IMR-90 (cell line): ENCODE measurements at regions not wholly inside any gene's neighbourhood (a gene's known extent, or its start where the extent isn't known, plus 50 kb on each side); places are given as distances from the start of the nearest gene placed in this dataset.

Experiments used
- ATAC-seq: fragments of 200-7000 bp; cut with Tn5 transposase; 2 replicates; pipeline ENCODE4 v1.9.1; 2020; ENCODE audit warnings: low read depth, mild to moderate bottlenecking, moderate library complexity
- BruUV-seq: library from RNA; stranded (reverse); fragments of 400-500 nt; replicated peaks from 2 replicates; lab custom pipeline; 2021; lab: Mats Ljungman, UMichigan
- CTCF ChIA-PET: fragments of 300-600 bp; formaldehyde crosslinking; extraction: SDS; loops from one replicate; lab custom pipeline; 2021; ENCODE audit warnings: antibody characterized with exemption; lab: Yijun Ruan, JAX
- POLR2A ChIA-PET: fragments of 300-600 bp; sonication (Branson Sonifier 250); formaldehyde crosslinking; loops from one replicate; lab custom pipeline; 2022; ENCODE audit warnings: antibody characterized with exemption; ENCODE audit not compliant: unreplicated experiment; lab: Charles Lee
- DNase-seq: peaks from one replicate; pipeline ENCODE4 v3.0.0; 2013
- H2AFZ ChIP-seq: replicated peaks from 2 replicates; pipeline ENCODE3; 2013; ENCODE audit warnings: low read length, mild to moderate bottlenecking; ENCODE audit not compliant: poor library complexity
- H2AK5ac ChIP-seq: 2 replicates; pipeline ENCODE4 v1.6.1; 2013; ENCODE audit warnings: low read depth, low read length, inconsistent platforms
- H2AK9ac ChIP-seq: replicated peaks from 2 replicates; pipeline ENCODE3; 2013; ENCODE audit warnings: mild to moderate bottlenecking, low read depth, low read length, moderate library complexity; ENCODE audit not compliant: poor library complexity
- H2BK120ac ChIP-seq: 2 replicates; pipeline ENCODE4 v1.6.1; 2013; ENCODE audit warnings: low read depth, low read length, inconsistent platforms
- H2BK15ac ChIP-seq: 3 replicates; pipeline ENCODE4 v1.6.1; 2013; ENCODE audit warnings: low read depth, low read length, inconsistent platforms
- H2BK20ac ChIP-seq: 2 replicates; pipeline ENCODE4 v1.6.1; 2013; ENCODE audit warnings: low read depth, mild to moderate bottlenecking, inconsistent platforms, low read length, moderate library complexity
- H2BK5ac ChIP-seq: 2 replicates; pipeline ENCODE4 v1.6.1; 2013; ENCODE audit warnings: mild to moderate bottlenecking, low read depth, low read length, inconsistent platforms; ENCODE audit not compliant: poor library complexity, severe bottlenecking
- H3K14ac ChIP-seq: replicated peaks from 2 replicates; pipeline ENCODE4 v1.6.1; 2013; ENCODE audit warnings: low read depth, low read length, inconsistent platforms
- H3K18ac ChIP-seq: 2 replicates; pipeline ENCODE4 v1.6.1; 2013; ENCODE audit warnings: low read depth, low read length, control low read depth
- H3K23ac ChIP-seq: 2 replicates; pipeline ENCODE4 v1.6.1; 2013; ENCODE audit warnings: low read depth, low read length, inconsistent platforms
- H3K27ac ChIP-seq: 2 replicates; pipeline ENCODE4 v1.5.1; 2013; ENCODE audit warnings: mild to moderate bottlenecking, control low read depth, low read length; ENCODE audit not compliant: insufficient read depth
- H3K27me3 ChIP-seq: 2 replicates; pipeline ENCODE4 v1.6.1; 2013; ENCODE audit warnings: low read length; ENCODE audit not compliant: control insufficient read depth, insufficient read depth
- H3K36me3 ChIP-seq: 2 replicates; pipeline ENCODE4 v1.6.1; 2013; ENCODE audit warnings: low read length, mixed read lengths; ENCODE audit not compliant: control insufficient read depth, insufficient read depth
- H3K4ac ChIP-seq: 2 replicates; pipeline ENCODE4 v1.6.1; 2013; ENCODE audit warnings: low read depth, low read length, inconsistent platforms
- H3K4me1 ChIP-seq: 2 replicates; pipeline ENCODE4 v1.6.1; 2013; ENCODE audit warnings: low read length, mixed read lengths; ENCODE audit not compliant: control insufficient read depth, insufficient read depth
- H3K4me2 ChIP-seq: 2 replicates; pipeline ENCODE4 v1.6.1; 2013; ENCODE audit warnings: low read depth, mild to moderate bottlenecking, control low read depth, low read length, moderate library complexity
- H3K4me3 ChIP-seq: 2 replicates; pipeline ENCODE4 v1.5.1; 2013; ENCODE audit warnings: low read depth, mild to moderate bottlenecking, control low read depth, low read length, moderate library complexity; ENCODE audit not compliant: insufficient read depth
- H3K56ac ChIP-seq: 2 replicates; pipeline ENCODE4 v1.6.1; 2013; ENCODE audit warnings: low read length, inconsistent platforms; ENCODE audit not compliant: insufficient read depth; ENCODE audit errors: extremely low read depth
- H3K79me1 ChIP-seq, 2 experiments: 2 replicates each; pipeline ENCODE4 v1.6.1; 2013; ENCODE audit warnings: low read length in 2 of 2, inconsistent platforms in 1 of 2, low read depth in 1 of 2
- H3K9ac ChIP-seq: 2 replicates; pipeline ENCODE4 v1.6.1; 2013; ENCODE audit warnings: low read depth, low read length, control low read depth
- H3K9me1 ChIP-seq: 2 replicates; pipeline ENCODE4 v1.6.1; 2013; ENCODE audit warnings: low read length, inconsistent platforms; ENCODE audit not compliant: insufficient read depth
- H3K9me3 ChIP-seq: 2 replicates; pipeline ENCODE4 v1.6.1; 2013; ENCODE audit warnings: low read length; ENCODE audit not compliant: control insufficient read depth, insufficient read depth
- H4K20me1 ChIP-seq: 2 replicates; pipeline ENCODE4 v1.6.1; 2013; ENCODE audit warnings: low read length, inconsistent platforms; ENCODE audit not compliant: insufficient read depth
- H4K5ac ChIP-seq: 2 replicates; pipeline ENCODE4 v1.6.1; 2013; ENCODE audit warnings: mild to moderate bottlenecking, low read depth, low read length, control low read depth
- H4K8ac ChIP-seq, 2 experiments: 2 replicates each; pipeline ENCODE4 v1.6.1; 2013; ENCODE audit warnings: low read depth in 2 of 2, low read length in 2 of 2, control low read depth in 1 of 2, inconsistent platforms in 1 of 2
- H4K91ac ChIP-seq: 2 replicates; pipeline ENCODE4 v1.6.1; 2013; ENCODE audit warnings: low read depth, low read length, inconsistent platforms; ENCODE audit not compliant: insufficient read depth
- BHLHE40 ChIP-seq: fragments of 150-350 bp; IDR thresholded peaks from 2 replicates; pipeline ENCODE4 v1.6.1; 2016; ENCODE audit warnings: mild to moderate bottlenecking, low read depth, low read length
- CEBPB ChIP-seq: IDR thresholded peaks from 2 replicates; pipeline ENCODE4 v1.6.1; 2012; ENCODE audit warnings: low read depth, low read length, improper control_type of control experiment
- CHD1 ChIP-seq: IDR thresholded peaks from 2 replicates; pipeline ENCODE4 v1.6.1; 2012; ENCODE audit warnings: low read depth, low read length, improper control_type of control experiment
- CTCF ChIP-seq: conservative IDR thresholded peaks from 2 replicates; pipeline ENCODE4 v1.5.1; 2012; ENCODE audit warnings: mild to moderate bottlenecking, low read depth, low read length, improper control_type of control experiment
- ELK1 ChIP-seq: fragments of 150-350 bp; IDR thresholded peaks from 2 replicates; pipeline ENCODE4 v1.6.1; 2016; ENCODE audit warnings: low read depth, mild to moderate bottlenecking, low read length, moderate library complexity, borderline replicate concordance
- FOS ChIP-seq: fragments of 150-350 bp; IDR thresholded peaks from 2 replicates; pipeline ENCODE4 v1.6.1; 2016; ENCODE audit warnings: low read depth, low read length
- MAFK ChIP-seq: IDR thresholded peaks from 2 replicates; pipeline ENCODE4 v1.6.1; 2012; ENCODE audit warnings: low read depth, low read length, improper control_type of control experiment
- MAZ ChIP-seq: IDR thresholded peaks from 2 replicates; pipeline ENCODE4 v1.6.1; 2012; ENCODE audit warnings: low read depth, mild to moderate bottlenecking, low read length, improper control_type of control experiment, moderate library complexity, borderline replicate concordance
- MXI1 ChIP-seq: IDR thresholded peaks from 2 replicates; pipeline ENCODE4 v1.6.1; 2012; ENCODE audit warnings: low read depth, mild to moderate bottlenecking, low read length, moderate library complexity, borderline replicate concordance
- NFE2L2 ChIP-seq: fragments of 150-350 bp; IDR thresholded peaks from 2 replicates; pipeline ENCODE4 v1.6.1; 2016; ENCODE audit warnings: low read depth, mild to moderate bottlenecking, low read length
- POLR2A ChIP-seq: IDR thresholded peaks from 2 replicates; pipeline ENCODE4 v1.6.1; 2012; ENCODE audit warnings: mild to moderate bottlenecking, low read depth, low read length
- RAD21 ChIP-seq: IDR thresholded peaks from 2 replicates; pipeline ENCODE4 v1.6.1; 2012; ENCODE audit warnings: low read length, improper control_type of control experiment
- RCOR1 ChIP-seq: IDR thresholded peaks from 2 replicates; pipeline ENCODE4 v1.6.1; 2012; ENCODE audit warnings: mild to moderate bottlenecking, low read length, improper control_type of control experiment; ENCODE audit not compliant: insufficient replicate concordance
- RFX5 ChIP-seq: IDR thresholded peaks from 2 replicates; pipeline ENCODE4 v1.8.0; 2012; ENCODE audit warnings: low read depth, mild to moderate bottlenecking, low read length, moderate library complexity
- SMC3 ChIP-seq: fragments of 150-350 bp; IDR thresholded peaks from 2 replicates; pipeline ENCODE4 v1.6.1; 2016; ENCODE audit warnings: low read depth, mild to moderate bottlenecking, antibody characterized with exemption, low read length, moderate library complexity
- USF2 ChIP-seq: fragments of 150-350 bp; IDR thresholded peaks from 2 replicates; pipeline ENCODE4 v1.6.1; 2017; ENCODE audit warnings: mild to moderate bottlenecking, antibody characterized with exemption, low read length, low read depth
- WGBS, 2 experiments: methylation state at CpG; one replicate each; pipeline versions ENCODE4 v1.1.5 to v1.1.7; 2013; ENCODE audit warnings: missing lambda C conversion rate in 2 of 2; ENCODE audit not compliant: insufficient read length in 1 of 2; ENCODE audit errors: extremely low coverage in 2 of 2; 5-methylcytosine and 5-hydroxymethylcytosine counted together
- dilution Hi-C: fragments of 300-500 bp; cut with HindIII; formaldehyde crosslinking; loops from one replicate; pipeline ENCODE4 v1.14.3; 2018; ENCODE audit warnings: low sequenced_read_pairs; ENCODE audit not compliant: unreplicated experiment
- in situ Hi-C: fragments of 300-500 bp; cut with MboI; formaldehyde crosslinking; loops from 3 replicates; pipeline ENCODE4 v1.14.3; 2019; ENCODE audit warnings: low sequenced_read_pairs, inconsistent platforms, mixed read lengths
- intact Hi-C: fragments of 100-400 bp; cut with micrococcal nuclease; formaldehyde crosslinking; loops from 2 replicates; pipeline ENCODE4 v1.10.0; 2022

- Histone ChIP-seq H2AFZ (no peak overlapping the region), H3K4me3 (no peak overlapping the region), H3K18ac (no peak overlapping the region), H3K4ac (no peak overlapping the region), H3K56ac (no peak overlapping the region), H4K8ac (no peak overlapping the region), H2BK5ac (no peak overlapping the region), H3K27ac (no peak overlapping the region), H4K91ac (no peak overlapping the region), H3K9me1 (no peaks in the 10 kb centered on the region), H3K9ac (no peak overlapping the region), H4K20me1 (no peaks in the 10 kb centered on the region), H3K79me1 (no peaks in the 10 kb centered on the region), H2AK9ac (no peak overlapping the region), H2BK120ac (no peak overlapping the region), H2BK20ac (no peak overlapping the region), H3K36me3 (no peaks in the 10 kb centered on the region), H3K27me3 (no peaks in the 10 kb centered on the region), H2AK5ac (no peak overlapping the region), H3K9me3 (no peaks in the 10 kb centered on the region), H3K23ac (no peak overlapping the region), H3K14ac (no peak overlapping the region), H3K4me2 (no peak overlapping the region), H3K4me1 (0 out of 2 replicates have a peak, but pooled peaks cover 2% of the 10 kb centered on the region), H2BK15ac (no peak overlapping the region), H4K5ac (no peak overlapping the region)
- dilution Hi-C loops (no loop called here), in situ Hi-C loops (no loop called here), intact Hi-C loops (no loop called here)
- ChIA-PET POLR2A (no interaction called here), CTCF (interaction anchor here (1.2 kb wide), 1 partner anchor 18 kb away, joined by 3 read pairs; no protein-coding TSS in a partner anchor)
- WGBS, 2 experiments: no CpG with 5 or more reads among the region's 2 CpGs
- DNase-seq: no peak
- no TSS peak for BruUV-seq
- no peak for ATAC-seq
- TF ChIP-seq POLR2A (no peak), RAD21 (no peak), CHD1 (no peak), MAFK (no peak), FOS (no peak), BHLHE40 (no peak), CTCF (no peak), USF2 (no peak), CEBPB (no peak), MXI1 (no peak), RFX5 (no peak), RCOR1 (no peak), NFE2L2 (no peak), SMC3 (no peak), ELK1 (no peak), MAZ (no peak)
Measured at GRCh38 chr18:43680096-43680495, 402.8 kb upstream of the SYT4 start.
